WTC11 (cell line): ENCODE measurements at regions not wholly inside any gene's neighbourhood (a gene's known extent, or its start where the extent isn't known, plus 50 kb on each side); places are given as distances from the start of the nearest gene placed in this dataset.

Source experiments
- ATAC-seq: fragments of 200-7000 bp; cut with Tn5 transposase; 2 replicates; pipeline ENCODE4 v1.10.0; 2021; ENCODE audit warnings: mild to moderate bottlenecking, moderate library complexity
- CTCF ChIA-PET: fragments of 300-600 bp; sonication (Branson Sonifier 250); formaldehyde crosslinking; loops from one replicate; lab custom pipeline; 2021; ENCODE audit warnings: antibody characterized with exemption; lab: Charles Lee
- POLR2A ChIA-PET: fragments of 350-600 bp; sonication (Branson Sonifier 250); formaldehyde crosslinking; loops from one replicate; lab custom pipeline; 2021; ENCODE audit warnings: antibody characterized with exemption; lab: Charles Lee
- DNase-seq: peaks from one replicate; pipeline ENCODE4 v3.0.0; 2021; ENCODE audit warnings: low spot score
- H3K27ac Mint-ChIP-seq: 2 replicates; pipeline ENCODE4 v1.8.0; 2021; ENCODE audit warnings: mixed read lengths
- H3K27me3 Mint-ChIP-seq: 2 replicates; pipeline ENCODE4 v1.8.0; 2021; ENCODE audit warnings: low read depth, mild to moderate bottlenecking, moderate library complexity, mixed read lengths
- H3K36me3 Mint-ChIP-seq: 2 replicates; pipeline ENCODE4 v1.8.0; 2021; ENCODE audit warnings: mixed read lengths
- H3K4me1 Mint-ChIP-seq: 2 replicates; pipeline ENCODE4 v1.8.0; 2022; ENCODE audit warnings: mixed read lengths
- H3K4me3 Mint-ChIP-seq: 2 replicates; pipeline ENCODE4 v1.8.0; 2021; ENCODE audit warnings: mild to moderate bottlenecking, moderate library complexity, mixed read lengths
- H3K9me3 Mint-ChIP-seq: 2 replicates; pipeline ENCODE4 v1.8.0; 2021; ENCODE audit warnings: mixed read lengths
- ATF1 ChIP-seq: sonication (generic); formaldehyde crosslinking; IDR thresholded peaks from 2 replicates; pipeline ENCODE4 v1.8.1; 2023; ENCODE audit warnings: mild to moderate bottlenecking, moderate library complexity, missing genetic modification reagents
- CBFB ChIP-seq: sonication (generic); formaldehyde crosslinking; IDR thresholded peaks from 2 replicates; pipeline ENCODE4 v1.8.1; 2022; ENCODE audit warnings: mild to moderate bottlenecking, low read depth, missing genetic modification reagents
- CREB1 ChIP-seq: sonication (generic); formaldehyde crosslinking; IDR thresholded peaks from 2 replicates; pipeline ENCODE4 v1.8.0; 2023; ENCODE audit warnings: mild to moderate bottlenecking, missing genetic modification reagents
- GABPB1 ChIP-seq: sonication (generic); formaldehyde crosslinking; IDR thresholded peaks from 2 replicates; pipeline ENCODE4 v1.8.1; 2023; ENCODE audit warnings: mild to moderate bottlenecking, missing genetic modification reagents
- HMGA2 ChIP-seq: fragments of 250-450 bp; sonication (Bioruptor Pico); IDR thresholded peaks from 2 replicates; pipeline ENCODE4 v1.4.0; 2021; ENCODE audit warnings: mild to moderate bottlenecking, moderate library complexity
- PRRX2 ChIP-seq: fragments of 250-450 bp; sonication (Bioruptor Pico); IDR thresholded peaks from 2 replicates; pipeline ENCODE4 v1.8.0; 2021; ENCODE audit warnings: mild to moderate bottlenecking
- SP1 ChIP-seq: sonication (generic); formaldehyde crosslinking; conservative IDR thresholded peaks from 2 replicates; pipeline ENCODE4 v1.8.1; 2022; ENCODE audit warnings: missing genetic modification reagents
- TCF7 ChIP-seq: sonication (generic); formaldehyde crosslinking; IDR thresholded peaks from 2 replicates; pipeline ENCODE4 v1.8.0; 2022; ENCODE audit warnings: mild to moderate bottlenecking, low read depth, missing genetic modification reagents, moderate library complexity
- TEAD1 ChIP-seq: sonication (generic); formaldehyde crosslinking; IDR thresholded peaks from 2 replicates; pipeline ENCODE4 v1.8.0; 2022; ENCODE audit warnings: mild to moderate bottlenecking, missing genetic modification reagents
- TEAD4 ChIP-seq: sonication (generic); formaldehyde crosslinking; IDR thresholded peaks from 2 replicates; pipeline ENCODE4 v1.8.0; 2022; ENCODE audit warnings: mild to moderate bottlenecking, missing genetic modification reagents
- ZNF396 ChIP-seq: fragments of 250-450 bp; sonication (Bioruptor Pico); IDR thresholded peaks from 2 replicates; pipeline ENCODE4 v1.8.0; 2021; ENCODE audit warnings: mild to moderate bottlenecking, moderate library complexity, borderline replicate concordance
- ZNF416 ChIP-seq: fragments of 250-450 bp; sonication (Bioruptor Pico); IDR thresholded peaks from 2 replicates; pipeline ENCODE4 v1.9.0; 2021; ENCODE audit warnings: mild to moderate bottlenecking, inconsistent platforms
- TF ChIP-seq, protein P1 (sequence below): sonication (generic); formaldehyde crosslinking; IDR thresholded peaks from 2 replicates; pipeline ENCODE4 v1.8.0; 2022; ENCODE audit warnings: mild to moderate bottlenecking, missing genetic modification reagents
- TF ChIP-seq, protein P2 (sequence below): sonication (generic); formaldehyde crosslinking; IDR thresholded peaks from 2 replicates; pipeline ENCODE4 v1.8.0; 2023; ENCODE audit warnings: missing genetic modification reagents, mild to moderate bottlenecking, borderline replicate concordance
- TF ChIP-seq, protein P3 (sequence below): sonication (generic); formaldehyde crosslinking; IDR thresholded peaks from 2 replicates; pipeline ENCODE4 v1.8.0; 2022; ENCODE audit warnings: mild to moderate bottlenecking, missing genetic modification reagents
- TF ChIP-seq, protein P4 (sequence below): sonication (generic); formaldehyde crosslinking; IDR thresholded peaks from 2 replicates; pipeline ENCODE4 v1.8.1; 2023; ENCODE audit warnings: mild to moderate bottlenecking, missing genetic modification reagents
- TF ChIP-seq, protein P5 (sequence below): sonication (generic); formaldehyde crosslinking; IDR thresholded peaks from 2 replicates; pipeline ENCODE4 v1.8.0; 2022; ENCODE audit warnings: missing genetic modification reagents
- TF ChIP-seq, protein P6 (sequence below): fragments of 250-450 bp; sonication (Bioruptor Pico); IDR thresholded peaks from 2 replicates; pipeline ENCODE4 v1.9.0; 2021; ENCODE audit warnings: mild to moderate bottlenecking
- TF ChIP-seq, protein P7 (sequence below): sonication (generic); formaldehyde crosslinking; IDR thresholded peaks from 2 replicates; pipeline ENCODE4 v1.8.1; 2023; ENCODE audit warnings: mild to moderate bottlenecking, missing genetic modification reagents, moderate library complexity
- TF ChIP-seq, protein P8 (sequence below): sonication (generic); formaldehyde crosslinking; IDR thresholded peaks from 2 replicates; pipeline ENCODE4 v1.8.0; 2022; ENCODE audit warnings: mild to moderate bottlenecking, missing genetic modification reagents

DNA sequence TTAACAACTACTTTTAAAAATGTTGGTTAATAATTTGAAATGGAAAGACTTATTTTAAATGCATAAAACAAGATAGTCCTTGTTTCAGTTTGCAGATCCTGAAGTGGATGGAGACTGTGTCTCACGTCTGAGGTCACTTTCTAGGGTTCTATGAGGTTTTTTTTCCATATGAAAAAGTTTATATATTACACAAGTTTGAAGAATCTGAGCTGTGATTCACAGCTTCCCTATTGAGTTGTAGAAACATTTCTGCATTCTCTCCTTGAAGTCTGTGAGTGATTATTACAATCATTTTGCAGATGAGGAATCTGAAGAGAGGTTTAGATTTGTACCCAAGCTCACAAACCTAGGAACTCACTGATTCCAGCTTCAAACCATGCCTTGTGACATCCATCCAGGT lies 442.5 kb upstream of the KLF4 start:
- Mint-ChIP-seq H3K4me3 (no peak overlapping the region), H3K4me1 (0 out of 2 replicates have a peak, but pooled peaks cover 4% of the 10 kb centered on the region), H3K9me3 (peaks cover 9% of the 10 kb centered on the region), H3K36me3 (no peaks in the 10 kb centered on the region), H3K27ac (no peak overlapping the region), H3K27me3 (no peaks in the 10 kb centered on the region; the same call in 1 of the 2 replicates)
- ATAC-seq, result no peak
- POLR2A ChIA-PET, result interaction anchor here (0.6 kb wide), 1 partner anchor 42 kb away, joined by 4 read pairs; no protein-coding TSS in a partner anchor
- CTCF ChIA-PET, result interaction anchor here (1.0 kb wide), 1 partner anchor 467 kb away, joined by 3 read pairs; no protein-coding TSS in a partner anchor
- no peak for TF ChIP-seq TCF7 (CRISPR knock-in tag)
- TF ChIP-seq, protein P1, sequence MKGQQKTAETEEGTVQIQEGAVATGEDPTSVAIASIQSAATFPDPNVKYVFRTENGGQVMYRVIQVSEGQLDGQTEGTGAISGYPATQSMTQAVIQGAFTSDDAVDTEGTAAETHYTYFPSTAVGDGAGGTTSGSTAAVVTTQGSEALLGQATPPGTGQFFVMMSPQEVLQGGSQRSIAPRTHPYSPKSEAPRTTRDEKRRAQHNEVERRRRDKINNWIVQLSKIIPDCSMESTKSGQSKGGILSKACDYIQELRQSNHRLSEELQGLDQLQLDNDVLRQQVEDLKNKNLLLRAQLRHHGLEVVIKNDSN, result no peak
- no peak for DNase-seq

DNA sequence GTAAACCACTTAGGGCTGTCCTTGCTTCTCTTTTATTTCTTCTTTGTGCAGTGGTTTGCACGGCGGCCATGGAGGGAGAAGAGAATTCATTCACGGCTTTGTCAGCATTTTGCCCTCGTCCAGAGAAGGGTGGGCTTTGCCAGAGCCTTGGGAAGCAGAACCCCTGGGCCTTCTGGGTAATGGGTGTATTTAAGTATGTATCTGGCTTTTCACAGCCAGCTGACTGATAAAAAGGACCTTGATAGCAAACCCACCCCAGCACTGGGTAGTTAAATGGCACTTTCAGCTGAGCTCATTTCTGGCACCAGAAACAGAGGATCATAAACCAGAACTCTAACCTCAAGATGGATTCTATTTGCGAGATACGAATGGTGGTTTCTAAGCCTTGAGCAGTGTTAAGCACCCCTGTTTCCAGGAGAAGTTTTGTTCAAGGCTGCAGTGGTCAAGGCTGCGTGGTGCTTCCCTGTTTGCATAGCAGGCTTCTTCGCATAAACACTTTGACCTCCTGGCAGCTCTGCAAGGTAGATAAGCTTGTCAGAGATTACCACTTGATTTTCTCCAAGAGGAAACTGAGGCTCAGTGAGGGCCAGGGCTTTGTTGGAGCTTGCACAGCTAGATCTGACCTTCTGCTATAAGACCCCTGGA lies 441.6 kb upstream of the KLF4 start:
- H3K4me3 Mint-ChIP-seq, result no peak overlapping the region
- TF ChIP-seq, protein P2, sequence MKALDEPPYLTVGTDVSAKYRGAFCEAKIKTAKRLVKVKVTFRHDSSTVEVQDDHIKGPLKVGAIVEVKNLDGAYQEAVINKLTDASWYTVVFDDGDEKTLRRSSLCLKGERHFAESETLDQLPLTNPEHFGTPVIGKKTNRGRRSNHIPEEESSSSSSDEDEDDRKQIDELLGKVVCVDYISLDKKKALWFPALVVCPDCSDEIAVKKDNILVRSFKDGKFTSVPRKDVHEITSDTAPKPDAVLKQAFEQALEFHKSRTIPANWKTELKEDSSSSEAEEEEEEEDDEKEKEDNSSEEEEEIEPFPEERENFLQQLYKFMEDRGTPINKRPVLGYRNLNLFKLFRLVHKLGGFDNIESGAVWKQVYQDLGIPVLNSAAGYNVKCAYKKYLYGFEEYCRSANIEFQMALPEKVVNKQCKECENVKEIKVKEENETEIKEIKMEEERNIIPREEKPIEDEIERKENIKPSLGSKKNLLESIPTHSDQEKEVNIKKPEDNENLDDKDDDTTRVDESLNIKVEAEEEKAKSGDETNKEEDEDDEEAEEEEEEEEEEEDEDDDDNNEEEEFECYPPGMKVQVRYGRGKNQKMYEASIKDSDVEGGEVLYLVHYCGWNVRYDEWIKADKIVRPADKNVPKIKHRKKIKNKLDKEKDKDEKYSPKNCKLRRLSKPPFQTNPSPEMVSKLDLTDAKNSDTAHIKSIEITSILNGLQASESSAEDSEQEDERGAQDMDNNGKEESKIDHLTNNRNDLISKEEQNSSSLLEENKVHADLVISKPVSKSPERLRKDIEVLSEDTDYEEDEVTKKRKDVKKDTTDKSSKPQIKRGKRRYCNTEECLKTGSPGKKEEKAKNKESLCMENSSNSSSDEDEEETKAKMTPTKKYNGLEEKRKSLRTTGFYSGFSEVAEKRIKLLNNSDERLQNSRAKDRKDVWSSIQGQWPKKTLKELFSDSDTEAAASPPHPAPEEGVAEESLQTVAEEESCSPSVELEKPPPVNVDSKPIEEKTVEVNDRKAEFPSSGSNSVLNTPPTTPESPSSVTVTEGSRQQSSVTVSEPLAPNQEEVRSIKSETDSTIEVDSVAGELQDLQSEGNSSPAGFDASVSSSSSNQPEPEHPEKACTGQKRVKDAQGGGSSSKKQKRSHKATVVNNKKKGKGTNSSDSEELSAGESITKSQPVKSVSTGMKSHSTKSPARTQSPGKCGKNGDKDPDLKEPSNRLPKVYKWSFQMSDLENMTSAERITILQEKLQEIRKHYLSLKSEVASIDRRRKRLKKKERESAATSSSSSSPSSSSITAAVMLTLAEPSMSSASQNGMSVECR (CRISPR knock-in tag), result no peak
- no peak for TF ChIP-seq PRRX2
- TF ChIP-seq SP1, result no peak
- TF ChIP-seq ZNF396 (CRISPR knock-in tag), result no peak
- TF ChIP-seq CREB1 (CRISPR knock-in tag), result no peak
- no peak for TF ChIP-seq TEAD4 (CRISPR knock-in tag)
- TF ChIP-seq, protein P3, sequence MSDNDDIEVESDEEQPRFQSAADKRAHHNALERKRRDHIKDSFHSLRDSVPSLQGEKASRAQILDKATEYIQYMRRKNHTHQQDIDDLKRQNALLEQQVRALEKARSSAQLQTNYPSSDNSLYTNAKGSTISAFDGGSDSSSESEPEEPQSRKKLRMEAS, result no peak
- TF ChIP-seq ATF1 (CRISPR knock-in tag), result no peak
- no peak for TF ChIP-seq TCF7 (CRISPR knock-in tag)
- TF ChIP-seq, protein P4, sequence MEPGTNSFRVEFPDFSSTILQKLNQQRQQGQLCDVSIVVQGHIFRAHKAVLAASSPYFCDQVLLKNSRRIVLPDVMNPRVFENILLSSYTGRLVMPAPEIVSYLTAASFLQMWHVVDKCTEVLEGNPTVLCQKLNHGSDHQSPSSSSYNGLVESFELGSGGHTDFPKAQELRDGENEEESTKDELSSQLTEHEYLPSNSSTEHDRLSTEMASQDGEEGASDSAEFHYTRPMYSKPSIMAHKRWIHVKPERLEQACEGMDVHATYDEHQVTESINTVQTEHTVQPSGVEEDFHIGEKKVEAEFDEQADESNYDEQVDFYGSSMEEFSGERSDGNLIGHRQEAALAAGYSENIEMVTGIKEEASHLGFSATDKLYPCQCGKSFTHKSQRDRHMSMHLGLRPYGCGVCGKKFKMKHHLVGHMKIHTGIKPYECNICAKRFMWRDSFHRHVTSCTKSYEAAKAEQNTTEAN (CRISPR knock-in tag), result no peak
- TF ChIP-seq, protein P5, sequence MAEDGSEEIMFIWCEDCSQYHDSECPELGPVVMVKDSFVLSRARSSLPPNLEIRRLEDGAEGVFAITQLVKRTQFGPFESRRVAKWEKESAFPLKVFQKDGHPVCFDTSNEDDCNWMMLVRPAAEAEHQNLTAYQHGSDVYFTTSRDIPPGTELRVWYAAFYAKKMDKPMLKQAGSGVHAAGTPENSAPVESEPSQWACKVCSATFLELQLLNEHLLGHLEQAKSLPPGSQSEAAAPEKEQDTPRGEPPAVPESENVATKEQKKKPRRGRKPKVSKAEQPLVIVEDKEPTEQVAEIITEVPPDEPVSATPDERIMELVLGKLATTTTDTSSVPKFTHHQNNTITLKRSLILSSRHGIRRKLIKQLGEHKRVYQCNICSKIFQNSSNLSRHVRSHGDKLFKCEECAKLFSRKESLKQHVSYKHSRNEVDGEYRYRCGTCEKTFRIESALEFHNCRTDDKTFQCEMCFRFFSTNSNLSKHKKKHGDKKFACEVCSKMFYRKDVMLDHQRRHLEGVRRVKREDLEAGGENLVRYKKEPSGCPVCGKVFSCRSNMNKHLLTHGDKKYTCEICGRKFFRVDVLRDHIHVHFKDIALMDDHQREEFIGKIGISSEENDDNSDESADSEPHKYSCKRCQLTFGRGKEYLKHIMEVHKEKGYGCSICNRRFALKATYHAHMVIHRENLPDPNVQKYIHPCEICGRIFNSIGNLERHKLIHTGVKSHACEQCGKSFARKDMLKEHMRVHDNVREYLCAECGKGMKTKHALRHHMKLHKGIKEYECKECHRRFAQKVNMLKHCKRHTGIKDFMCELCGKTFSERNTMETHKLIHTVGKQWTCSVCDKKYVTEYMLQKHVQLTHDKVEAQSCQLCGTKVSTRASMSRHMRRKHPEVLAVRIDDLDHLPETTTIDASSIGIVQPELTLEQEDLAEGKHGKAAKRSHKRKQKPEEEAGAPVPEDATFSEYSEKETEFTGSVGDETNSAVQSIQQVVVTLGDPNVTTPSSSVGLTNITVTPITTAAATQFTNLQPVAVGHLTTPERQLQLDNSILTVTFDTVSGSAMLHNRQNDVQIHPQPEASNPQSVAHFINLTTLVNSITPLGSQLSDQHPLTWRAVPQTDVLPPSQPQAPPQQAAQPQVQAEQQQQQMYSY, result no peak
- no peak for TF ChIP-seq TEAD1
- no peak for TF ChIP-seq HMGA2
- TF ChIP-seq GABPB1 (CRISPR knock-in tag), result no peak
- TF ChIP-seq, protein P6, sequence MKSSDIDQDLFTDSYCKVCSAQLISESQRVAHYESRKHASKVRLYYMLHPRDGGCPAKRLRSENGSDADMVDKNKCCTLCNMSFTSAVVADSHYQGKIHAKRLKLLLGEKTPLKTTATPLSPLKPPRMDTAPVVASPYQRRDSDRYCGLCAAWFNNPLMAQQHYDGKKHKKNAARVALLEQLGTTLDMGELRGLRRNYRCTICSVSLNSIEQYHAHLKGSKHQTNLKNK (CRISPR knock-in tag), result no peak
- TF ChIP-seq, protein P7, sequence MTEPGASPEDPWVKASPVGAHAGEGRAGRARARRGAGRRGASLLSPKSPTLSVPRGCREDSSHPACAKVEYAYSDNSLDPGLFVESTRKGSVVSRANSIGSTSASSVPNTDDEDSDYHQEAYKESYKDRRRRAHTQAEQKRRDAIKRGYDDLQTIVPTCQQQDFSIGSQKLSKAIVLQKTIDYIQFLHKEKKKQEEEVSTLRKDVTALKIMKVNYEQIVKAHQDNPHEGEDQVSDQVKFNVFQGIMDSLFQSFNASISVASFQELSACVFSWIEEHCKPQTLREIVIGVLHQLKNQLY (CRISPR knock-in tag), result no peak
- no peak for TF ChIP-seq CBFB
- TF ChIP-seq, protein P8, sequence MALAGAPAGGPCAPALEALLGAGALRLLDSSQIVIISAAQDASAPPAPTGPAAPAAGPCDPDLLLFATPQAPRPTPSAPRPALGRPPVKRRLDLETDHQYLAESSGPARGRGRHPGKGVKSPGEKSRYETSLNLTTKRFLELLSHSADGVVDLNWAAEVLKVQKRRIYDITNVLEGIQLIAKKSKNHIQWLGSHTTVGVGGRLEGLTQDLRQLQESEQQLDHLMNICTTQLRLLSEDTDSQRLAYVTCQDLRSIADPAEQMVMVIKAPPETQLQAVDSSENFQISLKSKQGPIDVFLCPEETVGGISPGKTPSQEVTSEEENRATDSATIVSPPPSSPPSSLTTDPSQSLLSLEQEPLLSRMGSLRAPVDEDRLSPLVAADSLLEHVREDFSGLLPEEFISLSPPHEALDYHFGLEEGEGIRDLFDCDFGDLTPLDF (CRISPR knock-in tag), result no peak
- TF ChIP-seq ZNF416 (CRISPR knock-in tag), result no peak
- TF ChIP-seq, all 79 proteins: peak for 0
- ATAC-seq (no peak), DNase-seq (no peak)
- Mint-ChIP-seq H3K27me3 (no peaks in the 10 kb centered on the region; the same call in 1 of the 2 replicates), H3K9me3 (peaks cover 4% of the 10 kb centered on the region; the same call in 1 of the 2 replicates), H3K4me1 (0 out of 2 replicates have a peak, but pooled peaks cover 4% of the 10 kb centered on the region), H3K36me3 (no peaks in the 10 kb centered on the region), H3K27ac (no peak overlapping the region)
- POLR2A ChIA-PET, result no interaction called here
- CTCF ChIA-PET, result interaction anchor here (1.0 kb wide), 1 partner anchor 466 kb away, joined by 3 read pairs; no protein-coding TSS in a partner anchor
